ENCODE measurements at regions not wholly inside any gene's neighbourhood (a gene's known extent, or its start where the extent isn't known, plus 50 kb on each side); places are given as distances from the start of the nearest gene placed in this dataset.
A peak's percentile ranks its signal among the peaks of the same experiment; 100 is the strongest.

DNA sequence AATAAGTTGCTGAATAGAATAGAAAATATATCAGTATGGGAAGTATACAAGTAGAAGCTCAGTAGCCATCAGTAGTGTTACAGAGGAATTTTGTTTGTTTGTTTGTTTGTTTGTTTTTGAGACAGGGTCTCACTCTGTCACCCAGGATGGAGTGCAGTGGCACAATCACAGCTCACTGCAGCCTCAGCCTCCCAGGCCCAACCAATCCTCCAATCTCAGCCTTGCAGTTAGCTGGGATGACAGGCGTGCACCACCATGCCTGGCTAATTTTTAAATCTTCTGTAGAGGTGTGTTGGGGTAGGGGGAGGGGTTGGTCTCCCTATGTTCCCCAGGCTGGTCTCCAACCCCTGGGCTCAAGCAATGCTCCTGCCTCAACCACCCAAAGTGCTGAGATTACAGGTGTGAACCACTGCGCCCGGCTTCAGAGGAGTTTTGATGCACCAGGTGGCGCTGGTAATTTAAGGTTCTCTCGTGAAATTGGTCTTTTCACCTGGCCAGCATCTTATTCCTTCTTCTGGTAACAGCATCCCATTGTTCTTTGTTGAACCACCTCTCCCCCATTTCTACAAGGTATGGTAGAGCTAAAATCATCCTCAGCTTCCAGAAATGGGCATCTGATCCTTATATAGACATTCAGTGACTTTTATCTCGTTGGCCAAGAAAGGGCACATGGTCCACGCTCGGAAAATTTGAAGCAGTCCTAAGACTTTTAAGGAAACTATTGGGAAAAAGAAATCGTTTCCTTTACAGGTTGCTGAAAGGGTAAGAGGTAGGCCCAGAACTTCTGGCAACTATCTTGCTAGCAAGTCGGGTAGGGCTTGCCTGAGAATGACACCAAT is 157.1 kb downstream of the ARRDC3 start:
- Histone ChIP-seq H3K27me3 (ENCODE audit: low read length) (no peaks in the 10 kb centered on the region), H3K9ac (ENCODE audit: low read length) (no peak overlapping the region), H3K36me3 (ENCODE audit: insufficient read depth, low read length) (no peaks in the 10 kb centered on the region), H3K79me2 (ENCODE audit: low read length) (no peaks in the 10 kb centered on the region), H3K9me3 (ENCODE audit: low read length) (no peaks in the 10 kb centered on the region), H3K4me2 (ENCODE audit: low read depth, low read length, poor library complexity, severe bottlenecking) (no peak overlapping the region), H2AFZ (ENCODE audit: low read length) (no peak overlapping the region), H3K9me2 (replicated peaks; ENCODE audit: insufficient read depth, low read length) (no peaks in the 10 kb centered on the region), H3K4me1 (ENCODE audit: low read length) (no peaks in the 10 kb centered on the region), H3K27ac (ENCODE audit: low read length) (no peak overlapping the region), H3K4me3 (ENCODE audit: low read length) (no peak overlapping the region), H4K20me1 (ENCODE audit: insufficient read depth, low read depth, low read length) (no peaks in the 10 kb centered on the region)
- peak; percentile 74 for DNase-seq

DNA sequence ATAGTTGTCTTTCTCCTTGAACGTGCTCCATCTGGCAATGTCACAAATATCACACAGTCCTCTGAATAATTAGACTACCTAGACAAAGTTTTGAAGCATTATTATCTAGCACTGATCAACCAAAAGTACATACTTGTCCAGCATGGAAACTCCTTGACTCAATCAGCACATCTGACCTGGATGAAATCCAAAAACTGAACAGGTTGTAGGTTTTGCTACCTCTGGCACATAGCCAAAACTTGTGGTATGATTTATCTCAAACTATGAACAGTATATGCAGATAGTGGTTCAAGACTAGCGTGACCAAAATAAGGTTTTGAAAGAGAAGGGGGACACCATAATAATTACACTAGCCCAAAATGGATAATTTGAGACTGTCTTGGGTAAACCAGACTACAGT is 158.1 kb downstream of the ARRDC3 start:
- Histone ChIP-seq H3K79me2 (ENCODE audit: low read length) (no peaks in the 10 kb centered on the region), H3K9me3 (ENCODE audit: low read length) (no peaks in the 10 kb centered on the region), H3K36me3 (ENCODE audit: insufficient read depth, low read length) (no peaks in the 10 kb centered on the region), H3K4me2 (ENCODE audit: low read depth, low read length, poor library complexity, severe bottlenecking) (no peak overlapping the region), H3K4me3 (ENCODE audit: low read length) (no peak overlapping the region), H3K27ac (ENCODE audit: low read length) (no peak overlapping the region), H3K9ac (ENCODE audit: low read length) (no peak overlapping the region), H3K4me1 (ENCODE audit: low read length) (no peaks in the 10 kb centered on the region), H2AFZ (ENCODE audit: low read length) (no peak overlapping the region), H4K20me1 (ENCODE audit: insufficient read depth, low read depth, low read length) (no peaks in the 10 kb centered on the region), H3K27me3 (ENCODE audit: low read length) (no peaks in the 10 kb centered on the region), H3K9me2 (replicated peaks; ENCODE audit: insufficient read depth, low read length) (no peaks in the 10 kb centered on the region)
- DNase-seq = no peak

DNA sequence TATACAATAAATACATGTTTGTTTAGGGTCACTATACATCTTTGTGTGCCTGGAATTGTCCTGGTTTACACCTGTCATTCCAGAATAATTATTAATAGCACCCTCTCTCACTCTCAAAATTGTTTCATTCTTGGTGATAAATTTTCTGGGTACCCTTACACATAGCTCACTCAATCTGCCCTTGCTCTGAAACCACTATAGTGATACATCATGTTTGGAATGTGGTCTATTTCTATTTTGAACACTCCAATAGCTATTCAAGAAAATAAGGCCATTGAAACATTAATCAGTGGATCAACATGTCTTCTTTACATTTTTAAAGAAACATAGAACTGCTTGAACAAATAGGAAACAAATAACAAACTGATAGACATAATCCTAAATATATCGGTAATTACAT is 158.7 kb downstream of the ARRDC3 start:
- Histone ChIP-seq H3K4me3 (ENCODE audit: low read length) (no peak overlapping the region), H4K20me1 (ENCODE audit: insufficient read depth, low read depth, low read length) (no peaks in the 10 kb centered on the region), H2AFZ (ENCODE audit: low read length) (no peak overlapping the region)

DNA sequence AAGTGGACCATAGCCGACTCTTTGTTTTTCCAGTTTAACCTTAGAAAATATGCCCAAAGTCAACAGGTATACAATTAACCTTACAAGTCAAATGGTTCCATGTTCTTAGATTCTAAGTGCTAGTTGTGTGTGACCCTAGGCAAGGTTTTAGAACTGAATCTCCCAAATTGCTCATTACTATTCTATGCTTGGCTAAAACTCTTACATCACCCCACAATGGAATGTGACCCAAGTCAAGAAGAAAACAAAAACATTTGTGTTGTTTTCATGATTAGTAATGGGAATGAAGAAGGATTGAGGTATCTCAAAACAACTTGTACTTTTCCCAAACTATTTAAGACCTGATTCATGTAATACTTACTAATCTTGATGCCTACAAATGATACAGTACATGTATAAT is 159.2 kb downstream of the ARRDC3 start:
- no peaks in the 10 kb centered on the region for H3K27me3 ChIP-seq (ENCODE audit: low read length)
- no peaks in the 10 kb centered on the region for H3K36me3 ChIP-seq (ENCODE audit: insufficient read depth, low read length)
- H3K4me3 ChIP-seq (ENCODE audit: low read length) = no peak overlapping the region
- H3K4me1 ChIP-seq (ENCODE audit: low read length) = no peaks in the 10 kb centered on the region
- H4K20me1 ChIP-seq (ENCODE audit: insufficient read depth, low read depth, low read length) = no peaks in the 10 kb centered on the region
- H2AFZ ChIP-seq (ENCODE audit: low read length) = no peak overlapping the region
- no peak overlapping the region for H3K27ac ChIP-seq (ENCODE audit: low read length)
- H3K9me3 ChIP-seq (ENCODE audit: low read length) = no peaks in the 10 kb centered on the region
- H3K9ac ChIP-seq (ENCODE audit: low read length) = no peak overlapping the region
- no peaks in the 10 kb centered on the region for H3K9me2 ChIP-seq (replicated peaks; ENCODE audit: insufficient read depth, low read length)
- DNase-seq = no peak
- H3K4me2 ChIP-seq (ENCODE audit: low read depth, low read length, poor library complexity, severe bottlenecking) = no peak overlapping the region
- H3K79me2 ChIP-seq (ENCODE audit: low read length) = no peaks in the 10 kb centered on the region

More for the DNA sequence above, 158.7 kb downstream of the ARRDC3 start:
- DNase-seq = no peak
- Histone ChIP-seq H3K27ac (ENCODE audit: low read length) (no peak overlapping the region), H3K9ac (ENCODE audit: low read length) (no peak overlapping the region), H3K27me3 (ENCODE audit: low read length) (no peaks in the 10 kb centered on the region), H3K9me3 (ENCODE audit: low read length) (no peaks in the 10 kb centered on the region), H3K4me1 (ENCODE audit: low read length) (no peaks in the 10 kb centered on the region), H3K36me3 (ENCODE audit: insufficient read depth, low read length) (no peaks in the 10 kb centered on the region), H3K4me2 (ENCODE audit: low read depth, low read length, poor library complexity, severe bottlenecking) (no peak overlapping the region), H3K79me2 (ENCODE audit: low read length) (no peaks in the 10 kb centered on the region), H3K9me2 (replicated peaks; ENCODE audit: insufficient read depth, low read length) (no peaks in the 10 kb centered on the region)

DNA sequence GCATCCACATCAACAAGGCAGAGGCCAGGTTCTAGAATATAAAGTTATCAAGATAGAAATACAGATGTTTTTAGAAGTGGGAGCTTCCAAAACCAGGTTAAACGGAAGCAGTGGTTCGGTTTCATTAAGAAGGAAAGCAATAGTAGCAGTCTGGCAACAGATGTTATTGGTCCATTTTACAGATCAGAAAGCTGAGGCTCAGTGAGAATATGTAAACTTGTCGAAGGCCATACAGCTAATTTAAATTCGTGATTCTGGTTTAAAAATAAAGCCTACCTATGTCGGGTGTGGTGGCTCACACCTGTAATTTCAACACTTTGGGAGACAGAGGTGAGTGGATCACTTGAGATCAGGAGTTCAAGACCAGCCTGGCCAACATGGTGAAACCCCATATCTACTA is 160.6 kb downstream of the ARRDC3 start:
- Histone ChIP-seq H3K4me1 (ENCODE audit: low read length) (no peaks in the 10 kb centered on the region), H3K9me2 (replicated peaks; ENCODE audit: insufficient read depth, low read length) (no peaks in the 10 kb centered on the region), H3K9ac (ENCODE audit: low read length) (no peak overlapping the region), H3K36me3 (ENCODE audit: insufficient read depth, low read length) (no peaks in the 10 kb centered on the region), H3K27ac (ENCODE audit: low read length) (no peak overlapping the region), H3K4me3 (ENCODE audit: low read length) (no peak overlapping the region), H3K79me2 (ENCODE audit: low read length) (no peaks in the 10 kb centered on the region), H3K9me3 (ENCODE audit: low read length) (no peaks in the 10 kb centered on the region), H4K20me1 (ENCODE audit: insufficient read depth, low read depth, low read length) (no peaks in the 10 kb centered on the region), H2AFZ (ENCODE audit: low read length) (no peak overlapping the region), H3K4me2 (ENCODE audit: low read depth, low read length, poor library complexity, severe bottlenecking) (no peak overlapping the region), H3K27me3 (ENCODE audit: low read length) (no peaks in the 10 kb centered on the region)
- no peak for DNase-seq

DNA sequence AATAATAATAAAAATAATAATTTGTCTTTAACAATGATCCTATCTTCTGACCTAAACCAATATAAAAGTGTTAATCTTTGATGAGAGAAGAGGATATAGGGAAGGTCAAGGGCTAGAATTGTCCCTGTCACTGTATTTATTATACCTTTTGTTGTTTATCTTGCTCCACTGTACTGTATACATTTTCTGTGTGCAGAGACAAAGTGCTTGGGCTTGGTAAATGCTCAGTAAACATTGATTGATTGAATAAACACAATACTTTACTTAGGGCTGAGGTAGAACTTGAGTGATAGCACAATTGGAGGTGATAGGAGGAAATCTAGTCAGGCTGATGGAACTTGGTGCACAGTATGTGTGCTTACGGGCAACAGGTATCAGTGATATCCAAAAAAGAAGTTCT is 161.2 kb downstream of the ARRDC3 start:
- H2AFZ ChIP-seq (ENCODE audit: low read length) = no peak overlapping the region
- no peak overlapping the region for H3K27ac ChIP-seq (ENCODE audit: low read length)
- H3K36me3 ChIP-seq (ENCODE audit: insufficient read depth, low read length) = no peaks in the 10 kb centered on the region
- no peaks in the 10 kb centered on the region for H4K20me1 ChIP-seq (ENCODE audit: insufficient read depth, low read depth, low read length)
- H3K9me2 ChIP-seq (replicated peaks; ENCODE audit: insufficient read depth, low read length) = no peaks in the 10 kb centered on the region
- H3K4me1 ChIP-seq (ENCODE audit: low read length) = no peaks in the 10 kb centered on the region
- no peaks in the 10 kb centered on the region for H3K9me3 ChIP-seq (ENCODE audit: low read length)
- no peak overlapping the region for H3K4me2 ChIP-seq (ENCODE audit: low read depth, low read length, poor library complexity, severe bottlenecking)
- H3K79me2 ChIP-seq (ENCODE audit: low read length) = no peaks in the 10 kb centered on the region
- no peaks in the 10 kb centered on the region for H3K27me3 ChIP-seq (ENCODE audit: low read length)
- no peak overlapping the region for H3K4me3 ChIP-seq (ENCODE audit: low read length)
- DNase-seq = no peak
- H3K9ac ChIP-seq (ENCODE audit: low read length) = no peak overlapping the region

DNA sequence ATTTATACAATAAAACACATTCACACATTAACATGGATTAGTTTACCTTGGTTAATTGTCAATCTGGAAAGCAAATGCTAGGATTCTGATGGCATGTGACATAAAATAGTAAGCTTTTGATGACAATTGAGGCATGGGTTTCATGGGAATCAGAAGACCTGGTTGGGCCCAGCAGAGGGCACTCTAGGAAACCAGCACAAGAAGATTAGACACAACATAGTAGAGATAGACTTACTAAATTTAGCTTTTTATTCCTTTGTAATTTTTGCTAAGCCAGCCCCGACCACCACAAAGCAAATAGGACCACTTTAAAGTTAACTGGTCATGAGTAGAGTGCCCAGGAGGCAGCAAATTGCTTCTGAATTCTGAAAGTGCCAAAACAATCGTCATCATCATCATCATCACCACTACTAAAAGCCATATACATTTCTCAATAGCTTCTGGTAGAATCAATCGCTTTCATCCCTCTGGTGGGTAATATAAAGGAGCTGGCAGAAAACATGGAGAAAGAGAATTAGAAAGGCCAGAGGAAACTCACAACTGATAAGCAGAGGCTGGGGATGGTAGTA is 163.2 kb downstream of the ARRDC3 start:
- no peak overlapping the region for H3K27ac ChIP-seq (ENCODE audit: low read length)
- no peaks in the 10 kb centered on the region for H3K4me1 ChIP-seq (ENCODE audit: low read length)
- no peaks in the 10 kb centered on the region for H3K9me3 ChIP-seq (ENCODE audit: low read length)
- H4K20me1 ChIP-seq (ENCODE audit: insufficient read depth, low read depth, low read length) = no peaks in the 10 kb centered on the region
- H3K9ac ChIP-seq (ENCODE audit: low read length) = no peak overlapping the region
- H3K27me3 ChIP-seq (ENCODE audit: low read length) = no peaks in the 10 kb centered on the region
- no peaks in the 10 kb centered on the region for H3K9me2 ChIP-seq (replicated peaks; ENCODE audit: insufficient read depth, low read length)
- no peaks in the 10 kb centered on the region for H3K36me3 ChIP-seq (ENCODE audit: insufficient read depth, low read length)
- H3K4me2 ChIP-seq (ENCODE audit: low read depth, low read length, poor library complexity, severe bottlenecking) = no peak overlapping the region
- H3K79me2 ChIP-seq (ENCODE audit: low read length) = no peaks in the 10 kb centered on the region
- H3K4me3 ChIP-seq (ENCODE audit: low read length) = no peak overlapping the region
- no peak overlapping the region for H2AFZ ChIP-seq (ENCODE audit: low read length)
- peak; percentile 64 for DNase-seq

DNA sequence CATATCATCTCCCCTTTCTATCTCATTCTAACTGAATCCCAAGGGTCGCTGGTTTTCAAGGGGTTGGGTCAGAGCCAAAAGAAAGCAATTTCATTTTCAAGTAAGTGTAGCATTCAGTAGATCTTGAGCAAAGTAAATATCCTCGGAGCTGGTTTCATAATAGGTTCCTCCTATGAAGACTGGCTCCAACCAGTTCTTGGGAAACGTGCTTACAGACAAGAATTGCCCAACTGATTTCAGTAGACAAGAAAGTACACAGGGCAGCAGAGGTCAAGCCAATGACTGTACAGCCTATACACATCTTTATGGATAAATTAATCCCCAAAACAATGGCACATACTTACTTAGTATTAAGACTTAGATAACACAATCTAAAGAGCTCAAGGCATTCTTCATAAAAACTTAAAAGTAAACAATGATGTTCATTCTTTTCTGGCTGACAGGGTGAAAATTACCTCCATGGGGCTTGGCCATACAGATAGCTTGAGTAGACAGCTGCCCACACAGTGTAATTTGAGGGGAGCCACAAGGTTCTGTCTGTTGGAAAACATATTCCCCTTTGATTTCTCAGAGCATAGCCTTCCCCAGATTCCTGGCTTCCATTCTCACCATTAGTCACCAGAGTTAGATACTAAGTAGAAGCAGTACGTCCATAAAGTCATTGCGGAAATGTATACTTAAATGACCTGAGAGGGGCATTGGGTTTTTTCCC is 163.9 kb downstream of the ARRDC3 start:
- Histone ChIP-seq H3K4me2 (ENCODE audit: low read depth, low read length, poor library complexity, severe bottlenecking) (no peak overlapping the region), H3K4me1 (ENCODE audit: low read length) (no peaks in the 10 kb centered on the region), H3K79me2 (ENCODE audit: low read length) (no peaks in the 10 kb centered on the region), H3K27me3 (ENCODE audit: low read length) (no peaks in the 10 kb centered on the region), H3K36me3 (ENCODE audit: insufficient read depth, low read length) (no peaks in the 10 kb centered on the region), H4K20me1 (ENCODE audit: insufficient read depth, low read depth, low read length) (no peaks in the 10 kb centered on the region), H3K4me3 (ENCODE audit: low read length) (no peak overlapping the region), H3K27ac (ENCODE audit: low read length) (no peak overlapping the region), H3K9ac (ENCODE audit: low read length) (no peak overlapping the region), H3K9me3 (ENCODE audit: low read length) (no peaks in the 10 kb centered on the region), H2AFZ (ENCODE audit: low read length) (no peak overlapping the region), H3K9me2 (replicated peaks; ENCODE audit: insufficient read depth, low read length) (no peaks in the 10 kb centered on the region)
- no peak for DNase-seq

Measured in Karpas-422 (cell line).